HG02840 (cell line): ENCODE measurements at regions not wholly inside any gene's neighbourhood (a gene's known extent, or its start where the extent isn't known, plus 50 kb on each side); places are given as distances from the start of the nearest gene placed in this dataset.

Experiments used
- ATAC-seq: cut with Tn5 transposase; IDR thresholded peaks from one replicate; pipeline ENCODE4 v1.9.1; 2021; ENCODE audit warnings: mild to moderate bottlenecking, moderate library complexity, moderate number of reproducible peaks; ENCODE audit not compliant: unreplicated experiment, low FRiP score

GRCh38 chr2:37532503-37532902, 138.9 kb downstream of the CDC42EP3 start:
- ATAC-seq = no peak

DNA sequence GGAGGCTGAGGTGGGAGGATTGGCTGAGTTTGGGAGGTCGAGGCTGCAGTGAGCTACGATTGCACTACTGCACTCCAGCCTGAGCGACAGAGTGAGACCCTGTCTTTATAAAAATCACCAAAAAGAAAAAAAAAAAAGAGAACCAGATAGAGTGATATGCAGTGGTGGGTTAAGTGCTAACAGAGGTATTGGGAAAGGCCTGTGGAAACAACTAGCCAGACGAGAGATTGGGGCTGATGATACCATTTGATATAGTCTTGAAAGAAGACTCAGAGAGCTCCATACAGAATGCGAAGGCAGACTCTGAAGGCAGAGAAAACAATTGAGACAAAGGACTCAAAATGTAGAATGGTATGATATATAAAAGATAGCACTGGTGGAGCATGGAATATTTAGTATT, 134.1 kb downstream of the CDC42EP3 start:
- ATAC-seq = no peak

DNA sequence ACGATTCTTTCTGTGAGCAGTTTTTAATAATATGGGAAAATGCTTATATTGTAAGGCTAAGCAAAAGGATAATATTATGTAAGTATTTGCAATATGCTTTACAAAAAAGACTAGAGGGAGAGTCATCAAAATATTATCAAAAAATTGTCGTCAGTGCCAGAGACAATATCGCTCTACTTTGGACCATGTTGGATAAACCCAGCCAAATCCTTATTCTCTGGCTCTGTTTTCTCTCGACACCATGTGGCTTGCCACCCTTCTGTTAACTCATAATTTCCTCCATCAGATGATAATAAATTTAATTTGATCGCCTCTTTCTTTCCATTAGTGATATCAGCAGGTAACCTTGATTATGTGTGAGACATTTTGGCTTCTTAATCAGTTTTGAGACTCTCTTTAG, 129.9 kb downstream of the CDC42EP3 start:
- ATAC-seq = no peak

DNA sequence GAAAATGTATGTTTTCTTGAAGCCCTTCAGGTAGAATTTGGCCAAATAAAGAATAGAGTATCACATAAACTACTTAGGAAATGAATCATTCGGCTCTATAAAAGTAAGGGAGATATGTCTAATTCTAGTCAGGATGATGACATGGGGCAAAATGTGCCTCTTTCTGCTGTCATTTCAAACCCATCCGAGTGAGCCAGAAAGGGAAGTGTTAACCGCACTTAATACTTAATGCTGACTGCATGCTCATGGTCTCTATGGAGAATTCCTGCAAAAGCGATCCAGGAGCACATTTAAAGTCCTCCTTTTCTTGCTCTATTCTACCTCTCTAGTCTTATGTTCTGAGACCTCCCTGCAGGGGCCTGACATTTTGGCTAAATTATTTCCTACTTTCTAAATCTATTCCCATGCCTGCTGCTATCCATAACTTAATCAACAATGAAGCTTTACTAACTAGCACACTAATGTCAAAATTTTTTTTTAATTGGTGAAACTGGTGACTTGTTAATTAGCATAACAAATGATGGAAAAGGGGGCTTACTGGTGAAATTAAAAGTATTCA, 127.4 kb downstream of the CDC42EP3 start:
- no peak for ATAC-seq

GRCh38 chr2:37544591-37545031, 126.8 kb downstream of the CDC42EP3 start:
- ATAC-seq = no peak

- no peak for ATAC-seq
These were observed 121.8 kb downstream of the CDC42EP3 start for GRCh38 chr2:37549598-37549997.

DNA sequence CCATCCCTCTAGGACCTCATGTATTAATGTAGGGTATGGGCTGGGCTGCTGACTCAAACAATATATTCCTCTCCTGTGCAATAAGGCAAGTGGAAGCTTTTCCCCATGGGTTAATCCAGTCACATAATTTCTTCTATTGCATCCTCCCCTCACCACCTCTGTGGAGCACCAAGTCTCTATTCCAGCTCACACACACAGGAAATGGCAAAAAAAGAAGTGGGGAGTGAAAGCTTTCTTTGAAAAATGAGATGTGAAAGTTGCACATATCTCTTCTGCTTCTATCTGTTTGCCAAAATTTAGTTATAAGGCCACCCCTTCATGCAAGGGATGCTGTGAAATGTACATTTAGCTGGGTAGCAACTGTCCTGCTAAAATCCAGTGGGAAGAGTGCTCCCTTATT, 121.3 kb downstream of the CDC42EP3 start:
- no peak for ATAC-seq

DNA sequence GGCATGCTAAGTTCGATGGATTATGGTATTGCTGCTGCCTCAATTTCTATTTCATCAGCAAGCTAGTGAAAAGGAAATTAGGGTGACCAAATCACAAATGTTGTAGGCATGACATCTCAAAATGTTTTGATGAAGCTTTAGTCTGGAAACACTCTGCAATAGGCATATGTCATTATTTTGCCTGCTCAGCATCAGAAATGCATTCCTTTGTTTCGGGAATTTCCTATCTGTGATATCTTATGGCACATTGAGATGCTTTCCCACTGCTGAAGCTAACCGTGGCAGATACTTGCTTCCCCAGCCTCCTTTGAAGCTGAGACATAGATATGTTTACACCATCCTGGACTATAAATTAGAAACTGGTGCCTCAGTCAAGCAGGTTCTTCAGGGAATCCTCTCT, 119.7 kb downstream of the CDC42EP3 start:
- no peak for ATAC-seq

DNA sequence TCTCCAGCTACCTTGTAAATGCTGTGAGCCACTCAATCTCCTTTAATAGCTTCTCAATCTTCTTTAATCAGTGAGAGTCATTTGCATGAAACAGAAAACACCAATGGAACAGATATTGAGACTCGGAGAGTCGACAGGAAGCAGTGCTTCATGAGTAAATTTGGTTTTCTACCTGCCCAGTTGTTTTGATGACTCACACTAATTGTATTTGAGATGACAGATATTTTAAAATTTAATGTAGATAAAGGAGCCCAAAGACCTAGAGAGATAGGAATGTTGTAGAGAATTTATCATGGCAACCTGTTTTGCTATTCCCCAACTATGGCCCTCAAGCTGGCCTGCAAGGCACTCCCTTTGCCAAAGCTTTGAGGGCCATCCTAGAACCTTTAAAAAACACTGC, 119.1 kb downstream of the CDC42EP3 start:
- ATAC-seq = no peak

GRCh38 chr2:37553411-37554154, 117.9 kb downstream of the CDC42EP3 start:
- no peak for ATAC-seq

GRCh38 chr2:37554155-37554510, 117.3 kb downstream of the CDC42EP3 start:
- no peak for ATAC-seq

- ATAC-seq = no peak
These were observed 116.8 kb downstream of the CDC42EP3 start for GRCh38 chr2:37554687-37555086.

GRCh38 chr2:37555457-37555856, 116.0 kb downstream of the CDC42EP3 start:
- no peak for ATAC-seq

DNA sequence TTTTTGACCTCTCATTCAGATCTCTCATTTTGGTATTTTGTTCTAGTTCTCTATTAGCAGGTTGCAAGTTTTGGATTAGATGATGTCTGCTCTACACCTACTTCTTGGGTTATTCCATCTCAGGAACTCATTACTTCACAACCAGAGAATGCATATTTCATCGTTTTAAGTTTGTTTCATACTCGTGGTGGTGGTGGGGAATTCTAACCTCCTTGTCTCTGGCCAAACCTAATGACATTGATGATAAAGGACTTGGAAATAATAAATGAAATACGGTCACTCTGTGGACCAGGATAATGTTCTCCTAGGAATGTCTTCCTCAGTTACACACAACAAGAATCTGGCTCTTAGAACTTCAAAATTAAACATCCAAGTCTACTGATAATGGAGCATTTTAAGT, 115.2 kb downstream of the CDC42EP3 start:
- no peak for ATAC-seq

- peak; percentile 54 for ATAC-seq
These were observed 112.8 kb downstream of the CDC42EP3 start for GRCh38 chr2:37558623-37559022.

GRCh38 chr2:37560241-37560848, 111.1 kb downstream of the CDC42EP3 start:
- no peak for ATAC-seq

GRCh38 chr2:37560863-37561614, 110.4 kb downstream of the CDC42EP3 start:
- no peak for ATAC-seq

DNA sequence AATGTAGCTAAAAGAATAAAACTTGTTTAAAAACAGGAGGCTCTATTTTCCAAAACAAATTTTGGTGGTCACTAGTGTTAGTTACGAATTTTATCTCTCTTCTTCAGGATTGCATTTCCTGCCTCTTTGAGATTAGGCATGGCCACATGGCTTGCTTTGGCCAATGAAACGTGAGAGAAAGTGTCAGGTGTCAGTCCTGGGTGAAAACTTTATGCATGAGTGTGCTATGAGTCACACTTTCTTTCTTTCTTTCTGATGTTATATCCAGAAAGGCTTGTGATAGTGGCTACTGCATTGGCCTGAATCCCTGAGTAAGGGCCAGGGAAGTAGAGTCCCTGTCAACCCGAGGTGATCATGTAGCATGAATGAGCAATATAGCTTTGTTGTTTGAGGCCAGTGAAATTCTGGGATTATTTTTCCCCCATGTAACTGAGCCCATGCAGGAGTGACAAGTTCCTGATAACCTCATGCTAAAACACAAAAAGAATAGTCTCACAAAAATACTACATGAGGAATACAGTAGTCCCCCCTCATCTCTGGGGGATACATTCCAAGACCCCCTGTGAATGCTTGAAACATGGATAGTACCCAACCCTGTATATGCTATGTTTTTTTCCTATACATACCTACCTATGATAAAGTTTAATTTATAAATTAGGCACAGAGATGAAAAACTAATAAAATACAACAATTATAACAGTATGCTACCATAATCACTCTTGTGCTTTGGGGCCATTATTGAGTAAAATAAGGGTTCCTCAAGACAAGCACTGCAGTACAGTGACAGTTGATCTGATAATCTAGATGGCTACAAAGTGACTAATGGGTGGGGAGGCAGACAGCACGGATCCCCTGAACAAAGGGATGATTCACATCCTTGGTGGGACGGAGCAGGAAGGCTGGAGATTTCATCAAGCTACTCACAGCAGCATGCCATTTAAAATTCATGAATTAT, 109.5 kb downstream of the CDC42EP3 start:
- ATAC-seq = peak; percentile 58

GRCh38 chr2:37563375-37564015, 107.9 kb downstream of the CDC42EP3 start:
- ATAC-seq = no peak

- ATAC-seq = no peak
These were observed 107.1 kb downstream of the CDC42EP3 start for GRCh38 chr2:37564356-37564755.
